NCI-H460 (cell line): ENCODE measurements at regions not wholly inside any gene's neighbourhood (a gene's known extent, or its start where the extent isn't known, plus 50 kb on each side); places are given as distances from the start of the nearest gene placed in this dataset.
"Not testable (repeated sequence)": the region's sequence is repeated elsewhere in the genome, so short reads cannot be mapped to it uniquely, and the experiment has no call there.

Source experiments
- DNase-seq: peaks from one replicate; pipeline ENCODE4 v3.0.0-alpha.2; 2016; ENCODE audit warnings: low read depth; ENCODE audit errors: extremely low read depth

GRCh38 chr14:82029038-82029437 lies 495.4 kb upstream of the SEL1L start:
- no peak for DNase-seq

- no peak for DNase-seq
Observed at GRCh38 chr14:82035397-82035796, 501.7 kb upstream of the SEL1L start.

GRCh38 chr14:82038066-82038465 lies 504.4 kb upstream of the SEL1L start:
- not testable (repeated sequence) for DNase-seq

- DNase-seq, result no peak
Observed at GRCh38 chr14:82045339-82045738, 511.7 kb upstream of the SEL1L start.

- DNase-seq, result no peak
Observed at GRCh38 chr14:82046512-82047226, 513.0 kb upstream of the SEL1L start.

DNA sequence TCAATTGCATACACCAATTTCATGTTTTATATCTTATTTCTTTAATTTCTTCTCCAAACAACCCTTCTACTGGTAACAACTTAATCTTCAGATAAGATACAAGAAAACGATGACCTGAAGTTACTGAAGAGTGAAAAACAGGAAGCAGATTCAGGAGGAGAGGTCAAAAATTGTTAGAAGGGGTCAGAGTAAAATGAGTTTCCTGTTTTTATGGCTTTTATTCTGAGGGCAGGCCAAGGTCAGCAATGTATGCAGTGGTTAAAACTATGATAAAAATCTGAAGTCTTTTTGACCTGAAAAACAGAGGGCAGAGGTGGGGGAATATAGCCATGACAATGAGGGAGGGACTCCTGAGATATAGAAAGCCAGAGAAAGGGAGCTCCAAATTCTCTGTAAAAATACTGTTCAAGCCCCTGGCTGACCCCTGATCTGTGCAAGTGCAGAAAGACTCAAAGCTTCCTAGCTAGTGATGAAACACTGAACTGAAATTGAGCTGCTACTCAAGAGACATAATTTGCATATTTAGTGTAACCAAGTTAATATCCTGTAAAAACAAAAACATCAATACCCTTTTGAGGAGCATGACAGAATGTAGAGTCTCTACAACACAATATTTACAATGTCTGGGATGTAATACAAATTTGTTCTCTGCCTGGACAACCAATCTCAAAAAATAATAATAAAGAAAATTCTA lies 514.3 kb upstream of the SEL1L start:
- no peak for DNase-seq

DNA sequence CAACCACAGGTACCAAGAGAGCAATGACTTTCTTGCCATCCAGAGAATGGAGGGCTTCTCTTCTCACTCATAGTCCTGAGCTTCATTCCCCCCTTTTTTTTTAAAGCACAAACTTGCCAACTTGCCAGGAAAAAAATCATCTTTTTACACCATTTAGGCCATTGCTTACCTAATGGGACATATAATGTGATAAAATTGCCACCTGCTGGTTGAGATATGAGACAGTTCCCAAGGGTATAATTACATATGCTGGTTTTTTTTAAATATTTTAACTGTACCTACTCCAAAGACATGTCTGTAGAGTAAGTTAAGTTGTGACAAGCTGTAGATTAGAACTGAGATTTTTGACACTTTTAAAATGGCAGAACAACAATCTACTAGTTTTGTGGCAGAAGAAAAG lies 519.1 kb upstream of the SEL1L start:
- no peak for DNase-seq

DNA sequence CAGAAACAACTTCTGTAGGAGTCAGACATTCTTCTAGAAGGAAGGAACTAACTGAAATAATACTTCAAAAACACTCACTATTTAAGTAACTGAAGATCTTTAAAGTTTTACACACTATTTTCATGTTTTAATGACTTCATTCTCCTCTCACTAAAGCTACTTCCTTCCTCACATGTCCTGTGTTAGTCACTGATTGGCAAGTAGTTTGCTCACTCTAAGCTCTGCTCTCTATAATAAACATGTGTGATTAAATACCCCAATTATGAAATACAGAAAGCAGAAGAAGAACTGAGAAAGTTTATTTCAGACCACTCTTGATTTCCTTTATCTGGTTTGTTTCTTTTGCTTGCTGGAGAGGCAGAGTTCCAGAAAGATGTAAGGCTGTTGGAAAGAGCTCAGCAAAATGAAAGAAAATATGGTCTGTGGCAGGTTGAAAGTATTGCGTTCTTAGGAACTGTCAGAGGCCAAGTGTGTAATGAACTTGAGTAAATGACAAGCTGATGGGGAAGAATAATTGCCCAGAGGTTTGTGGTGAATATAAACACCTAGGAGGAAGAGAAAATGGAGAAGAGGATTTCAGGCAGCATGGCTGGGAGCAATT lies 522.0 kb upstream of the SEL1L start:
- no peak for DNase-seq

GRCh38 chr14:82060219-82060618 lies 526.6 kb upstream of the SEL1L start:
- DNase-seq, result no peak

DNA sequence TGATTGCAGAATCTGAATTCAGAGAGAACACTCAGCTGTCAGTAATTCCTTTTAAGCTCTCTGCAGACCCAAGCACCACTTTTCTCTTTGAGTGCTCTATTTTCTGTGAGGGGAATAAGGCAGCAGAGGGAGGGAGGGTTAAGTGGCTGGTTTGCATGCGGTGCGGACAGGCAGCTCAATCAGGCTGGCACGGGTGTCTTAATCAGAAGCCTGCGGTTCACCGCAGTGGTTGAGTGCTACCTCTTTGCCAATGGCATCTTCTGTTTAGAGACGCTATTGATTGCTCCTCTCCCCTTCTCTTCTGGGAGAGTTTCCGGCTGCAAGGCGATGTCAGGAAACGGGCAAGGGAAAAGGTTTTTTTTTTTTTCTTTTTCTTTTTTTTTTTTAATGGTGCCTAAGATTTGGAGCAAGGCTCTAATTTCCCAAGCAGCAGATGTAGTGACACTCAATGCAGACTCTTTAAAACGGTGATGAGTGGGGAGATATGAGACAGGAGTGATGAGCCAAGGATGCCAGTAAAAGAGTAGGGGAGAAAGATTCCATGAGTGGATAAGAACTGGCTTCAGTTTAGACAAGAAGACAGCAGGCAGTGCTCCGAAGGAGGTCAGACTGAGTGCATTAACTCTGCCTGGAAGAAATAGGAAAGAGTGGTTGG lies 533.7 kb upstream of the SEL1L start:
- no peak for DNase-seq

- DNase-seq, result no peak
Observed at GRCh38 chr14:82070040-82070439, 536.4 kb upstream of the SEL1L start.

DNA sequence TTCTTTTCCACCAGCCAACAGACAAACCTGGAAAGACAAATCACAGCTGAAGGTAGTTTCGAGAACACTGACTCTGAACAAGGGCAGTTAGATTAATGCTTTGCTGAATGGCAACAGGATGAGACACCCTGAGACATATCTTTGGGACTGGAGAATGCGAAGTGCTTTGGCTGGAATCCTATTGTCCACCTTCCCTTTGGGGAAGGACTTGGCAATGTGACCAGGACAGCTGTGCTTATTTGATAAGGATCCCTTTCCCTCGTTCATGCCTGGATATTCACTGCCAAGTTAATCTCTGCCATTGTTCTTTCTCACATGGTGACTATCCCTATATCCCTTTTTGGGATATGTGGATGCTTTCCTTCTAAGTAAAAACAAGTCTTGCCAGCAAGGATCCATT lies 537.1 kb upstream of the SEL1L start:
- no peak for DNase-seq

DNA sequence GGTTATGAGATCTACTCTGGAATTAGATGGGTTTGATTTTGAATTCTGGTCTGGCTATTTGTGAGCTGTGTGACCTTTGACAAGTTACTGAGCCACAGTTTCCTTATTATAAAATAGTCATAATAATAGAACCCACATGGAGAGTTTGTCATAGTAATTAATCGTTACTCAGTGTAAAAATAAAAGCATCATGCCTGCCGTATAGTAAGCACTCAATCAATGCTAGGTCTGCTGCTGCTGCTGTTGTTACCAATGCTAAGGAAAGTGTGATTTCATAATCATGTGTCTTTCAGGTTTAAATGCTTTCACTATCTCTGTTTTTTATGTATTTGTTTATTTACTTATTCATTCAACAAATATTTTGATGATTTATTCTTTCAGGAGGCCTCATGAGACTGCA lies 539.9 kb upstream of the SEL1L start:
- DNase-seq, result no peak

GRCh38 chr14:82075566-82075965 lies 541.9 kb upstream of the SEL1L start:
- DNase-seq, result peak; percentile 16

DNA sequence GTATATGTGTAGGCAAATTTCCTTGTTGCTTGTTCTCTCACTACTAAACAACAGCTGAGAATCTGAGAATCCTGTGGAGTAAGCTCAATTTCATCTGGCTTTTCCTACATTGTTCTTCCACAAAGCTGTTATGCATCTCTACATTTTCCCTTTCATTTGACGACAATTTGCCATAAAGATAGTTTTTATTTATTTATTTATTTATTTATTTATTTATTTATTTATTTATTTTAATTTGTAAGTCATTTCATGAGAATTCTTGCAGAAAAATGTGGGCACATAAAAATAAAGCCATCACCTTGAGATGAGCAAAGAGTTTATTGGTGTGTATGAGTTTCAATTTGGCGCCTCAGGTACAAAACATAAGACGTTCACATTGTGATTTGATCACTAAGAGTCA lies 545.9 kb upstream of the SEL1L start:
- no peak for DNase-seq

DNA sequence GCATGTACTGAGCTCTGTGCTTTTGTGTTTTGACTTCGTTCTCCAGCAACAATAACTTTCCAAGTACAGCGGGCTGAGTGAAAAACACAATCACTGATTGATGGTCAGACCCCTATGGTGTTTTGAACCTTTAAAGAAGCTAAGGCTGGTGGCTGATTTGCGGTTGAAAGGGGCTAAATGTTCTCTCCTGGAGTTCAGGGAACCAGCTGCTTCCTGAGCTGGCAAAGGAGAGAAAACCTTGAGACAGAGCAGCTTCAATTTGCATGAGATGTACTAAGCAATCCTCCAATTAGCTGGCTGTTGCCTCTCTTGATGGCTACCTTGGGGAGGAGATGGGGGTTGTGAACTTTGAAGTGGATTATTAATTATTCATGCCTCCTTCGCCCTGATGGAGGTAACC lies 546.7 kb upstream of the SEL1L start:
- no peak for DNase-seq

- no peak for DNase-seq
Observed at GRCh38 chr14:82084813-82085212, 551.2 kb upstream of the SEL1L start.

DNA sequence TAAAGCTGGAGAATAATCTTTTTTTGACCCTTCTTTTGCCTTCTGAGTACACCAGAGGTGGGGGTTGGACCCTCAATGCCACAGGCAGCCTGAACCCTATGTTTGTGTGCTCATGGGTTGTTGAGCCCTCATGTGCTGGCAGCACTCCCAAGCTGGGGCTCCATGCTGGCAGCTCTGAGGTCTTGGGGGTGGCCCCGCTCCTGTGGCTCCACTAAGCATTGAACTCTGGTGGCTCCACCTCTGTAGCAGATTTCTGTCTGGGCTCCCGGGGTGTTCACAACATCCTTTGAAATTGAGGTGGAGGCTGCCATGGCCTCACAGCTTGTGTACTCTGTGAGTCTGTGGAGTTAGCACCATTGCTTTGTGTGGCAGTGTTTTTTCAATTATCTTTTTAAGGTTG lies 557.4 kb upstream of the SEL1L start:
- DNase-seq, result no peak

- DNase-seq, result no peak
Observed at GRCh38 chr14:82094829-82095345, 561.2 kb upstream of the SEL1L start.

GRCh38 chr14:82104013-82104412 lies 570.4 kb upstream of the SEL1L start:
- DNase-seq, result no peak

DNA sequence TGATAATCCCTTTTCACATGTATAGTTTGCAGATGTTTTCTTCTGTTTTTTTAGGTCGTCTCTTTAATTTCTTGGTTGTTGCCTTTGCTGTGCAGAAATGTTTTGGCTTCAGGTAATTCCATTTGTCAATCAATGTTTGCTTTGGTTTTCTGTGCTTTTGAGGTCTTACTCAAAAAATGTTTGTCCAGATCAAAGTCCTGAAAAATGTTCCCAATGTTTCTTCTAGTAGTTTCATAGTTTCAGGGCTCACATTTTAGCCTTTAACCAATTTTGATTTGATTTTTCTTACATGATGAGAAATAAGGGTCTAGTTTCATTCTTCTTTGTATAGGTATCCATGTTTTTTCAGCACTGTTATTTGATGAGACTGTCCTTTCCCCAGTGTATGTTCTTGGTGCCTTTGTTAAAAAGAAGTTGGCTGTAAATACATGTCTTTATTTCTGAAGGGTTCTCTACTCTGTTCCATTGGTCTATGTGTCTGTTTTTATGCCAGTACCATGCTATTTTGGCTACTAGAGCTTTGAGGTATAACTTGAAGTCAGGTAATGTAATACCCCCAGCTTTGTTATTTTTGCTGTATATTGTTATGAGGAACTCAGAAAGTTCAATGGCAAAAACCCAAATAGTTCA lies 578.7 kb upstream of the SEL1L start:
- no peak for DNase-seq
